ENCODE measurements at regions not wholly inside any gene's neighbourhood (a gene's known extent, or its start where the extent isn't known, plus 50 kb on each side); places are given as distances from the start of the nearest gene placed in this dataset.

DNA sequence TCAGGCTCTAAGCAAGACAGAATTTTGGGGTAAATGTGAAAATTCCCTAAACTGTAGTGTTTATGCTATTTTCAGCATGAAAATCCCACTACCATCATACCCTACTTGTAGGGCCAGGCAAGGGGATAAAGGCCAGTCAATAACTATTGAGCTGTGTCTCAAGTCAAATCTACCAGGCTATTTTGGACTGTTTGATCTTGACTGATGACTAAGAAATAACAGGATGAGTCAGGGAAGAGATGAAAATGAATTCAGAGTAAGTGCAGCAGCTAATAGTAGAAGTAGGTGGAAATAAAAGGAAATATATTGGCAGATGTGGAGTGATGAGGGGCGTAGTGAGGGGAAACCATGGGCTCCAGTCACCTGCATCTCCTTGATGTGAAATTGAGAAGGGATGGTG, 225.8 kb upstream of the PHYHIPL start:
- no peaks in the 10 kb centered on the region for H3K36me3 ChIP-seq (ENCODE audit: insufficient read depth, low read length)
- H3K9ac ChIP-seq (ENCODE audit: low read length): no peak overlapping the region
- TF ChIP-seq, protein P1, sequence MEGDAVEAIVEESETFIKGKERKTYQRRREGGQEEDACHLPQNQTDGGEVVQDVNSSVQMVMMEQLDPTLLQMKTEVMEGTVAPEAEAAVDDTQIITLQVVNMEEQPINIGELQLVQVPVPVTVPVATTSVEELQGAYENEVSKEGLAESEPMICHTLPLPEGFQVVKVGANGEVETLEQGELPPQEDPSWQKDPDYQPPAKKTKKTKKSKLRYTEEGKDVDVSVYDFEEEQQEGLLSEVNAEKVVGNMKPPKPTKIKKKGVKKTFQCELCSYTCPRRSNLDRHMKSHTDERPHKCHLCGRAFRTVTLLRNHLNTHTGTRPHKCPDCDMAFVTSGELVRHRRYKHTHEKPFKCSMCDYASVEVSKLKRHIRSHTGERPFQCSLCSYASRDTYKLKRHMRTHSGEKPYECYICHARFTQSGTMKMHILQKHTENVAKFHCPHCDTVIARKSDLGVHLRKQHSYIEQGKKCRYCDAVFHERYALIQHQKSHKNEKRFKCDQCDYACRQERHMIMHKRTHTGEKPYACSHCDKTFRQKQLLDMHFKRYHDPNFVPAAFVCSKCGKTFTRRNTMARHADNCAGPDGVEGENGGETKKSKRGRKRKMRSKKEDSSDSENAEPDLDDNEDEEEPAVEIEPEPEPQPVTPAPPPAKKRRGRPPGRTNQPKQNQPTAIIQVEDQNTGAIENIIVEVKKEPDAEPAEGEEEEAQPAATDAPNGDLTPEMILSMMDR (IDR thresholded peaks at IDR 0.05; ENCODE audit: poor library complexity, severe bottlenecking): no peak
- TF ChIP-seq MXI1 (conservative IDR thresholded peaks at IDR 0.05; ENCODE audit: poor library complexity, severe bottlenecking) (no peak), POLR2AphosphoS5 (IDR thresholded peaks at IDR 0.05) (no peak), SMC3 (conservative IDR thresholded peaks at IDR 0.05; ENCODE audit: poor library complexity) (no peak), EZH2 (IDR thresholded peaks at IDR 0.05; ENCODE audit: borderline replicate concordance, insufficient read depth, low read length, poor library complexity, severe bottlenecking) (no peak), EP300 (conservative IDR thresholded peaks at IDR 0.05; ENCODE audit: poor library complexity, severe bottlenecking) (no peak), RAD21 (conservative IDR thresholded peaks at IDR 0.05) (no peak), TAF1 (IDR thresholded peaks at IDR 0.05; ENCODE audit: low read depth) (no peak)
- TF ChIP-seq, protein P2, sequence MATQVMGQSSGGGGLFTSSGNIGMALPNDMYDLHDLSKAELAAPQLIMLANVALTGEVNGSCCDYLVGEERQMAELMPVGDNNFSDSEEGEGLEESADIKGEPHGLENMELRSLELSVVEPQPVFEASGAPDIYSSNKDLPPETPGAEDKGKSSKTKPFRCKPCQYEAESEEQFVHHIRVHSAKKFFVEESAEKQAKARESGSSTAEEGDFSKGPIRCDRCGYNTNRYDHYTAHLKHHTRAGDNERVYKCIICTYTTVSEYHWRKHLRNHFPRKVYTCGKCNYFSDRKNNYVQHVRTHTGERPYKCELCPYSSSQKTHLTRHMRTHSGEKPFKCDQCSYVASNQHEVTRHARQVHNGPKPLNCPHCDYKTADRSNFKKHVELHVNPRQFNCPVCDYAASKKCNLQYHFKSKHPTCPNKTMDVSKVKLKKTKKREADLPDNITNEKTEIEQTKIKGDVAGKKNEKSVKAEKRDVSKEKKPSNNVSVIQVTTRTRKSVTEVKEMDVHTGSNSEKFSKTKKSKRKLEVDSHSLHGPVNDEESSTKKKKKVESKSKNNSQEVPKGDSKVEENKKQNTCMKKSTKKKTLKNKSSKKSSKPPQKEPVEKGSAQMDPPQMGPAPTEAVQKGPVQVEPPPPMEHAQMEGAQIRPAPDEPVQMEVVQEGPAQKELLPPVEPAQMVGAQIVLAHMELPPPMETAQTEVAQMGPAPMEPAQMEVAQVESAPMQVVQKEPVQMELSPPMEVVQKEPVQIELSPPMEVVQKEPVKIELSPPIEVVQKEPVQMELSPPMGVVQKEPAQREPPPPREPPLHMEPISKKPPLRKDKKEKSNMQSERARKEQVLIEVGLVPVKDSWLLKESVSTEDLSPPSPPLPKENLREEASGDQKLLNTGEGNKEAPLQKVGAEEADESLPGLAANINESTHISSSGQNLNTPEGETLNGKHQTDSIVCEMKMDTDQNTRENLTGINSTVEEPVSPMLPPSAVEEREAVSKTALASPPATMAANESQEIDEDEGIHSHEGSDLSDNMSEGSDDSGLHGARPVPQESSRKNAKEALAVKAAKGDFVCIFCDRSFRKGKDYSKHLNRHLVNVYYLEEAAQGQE (IDR thresholded peaks at IDR 0.05; ENCODE audit: borderline replicate concordance): no peak
- H3K4me2 ChIP-seq (ENCODE audit: low read length): no peak overlapping the region
- no peaks in the 10 kb centered on the region for H3K79me2 ChIP-seq (replicated peaks; ENCODE audit: insufficient read depth, low read length)
- H4K20me1 ChIP-seq (ENCODE audit: insufficient read depth): no peaks in the 10 kb centered on the region
- no peaks in the 10 kb centered on the region for H3K27me3 ChIP-seq (ENCODE audit: insufficient read depth, low read depth, low read length)
- H3K9me2 ChIP-seq (ENCODE audit: insufficient read depth, low read length): no peaks in the 10 kb centered on the region
- no peaks in the 10 kb centered on the region for H3K9me3 ChIP-seq (ENCODE audit: low read length)
- no peak overlapping the region for H2AFZ ChIP-seq (ENCODE audit: low read depth, low read length)
- no peaks in the 10 kb centered on the region for H3F3A ChIP-seq (ENCODE audit: insufficient read depth, low read length, poor library complexity, severe bottlenecking)
- H3K4me3 ChIP-seq (ENCODE audit: low read length): no peak overlapping the region
- no peak overlapping the region for H3K27ac ChIP-seq (ENCODE audit: low read length)

GRCh38 chr10:58951087-58951486, 225.4 kb upstream of the PHYHIPL start:
- TF ChIP-seq EP300 (conservative IDR thresholded peaks at IDR 0.05; ENCODE audit: poor library complexity, severe bottlenecking) (no peak), RAD21 (conservative IDR thresholded peaks at IDR 0.05) (no peak), POLR2AphosphoS5 (IDR thresholded peaks at IDR 0.05) (no peak), TAF1 (IDR thresholded peaks at IDR 0.05; ENCODE audit: low read depth) (no peak), MXI1 (conservative IDR thresholded peaks at IDR 0.05; ENCODE audit: poor library complexity, severe bottlenecking) (no peak), SMC3 (conservative IDR thresholded peaks at IDR 0.05; ENCODE audit: poor library complexity) (no peak), EZH2 (IDR thresholded peaks at IDR 0.05; ENCODE audit: borderline replicate concordance, insufficient read depth, low read length, poor library complexity, severe bottlenecking) (no peak)
- TF ChIP-seq, protein P1 (IDR thresholded peaks at IDR 0.05; ENCODE audit: poor library complexity, severe bottlenecking): no peak
- TF ChIP-seq, protein P2 (IDR thresholded peaks at IDR 0.05; ENCODE audit: borderline replicate concordance): no peak
- no peak overlapping the region for H3K9ac ChIP-seq (ENCODE audit: low read length)
- H3K27me3 ChIP-seq (ENCODE audit: insufficient read depth, low read depth, low read length): no peaks in the 10 kb centered on the region
- no peaks in the 10 kb centered on the region for H4K20me1 ChIP-seq (ENCODE audit: insufficient read depth)
- H3K4me2 ChIP-seq (ENCODE audit: low read length): no peak overlapping the region
- H3K36me3 ChIP-seq (ENCODE audit: insufficient read depth, low read length): no peaks in the 10 kb centered on the region
- H3K4me3 ChIP-seq (ENCODE audit: low read length): no peak overlapping the region
- H3K79me2 ChIP-seq (replicated peaks; ENCODE audit: insufficient read depth, low read length): no peaks in the 10 kb centered on the region
- H3K9me2 ChIP-seq (ENCODE audit: insufficient read depth, low read length): no peaks in the 10 kb centered on the region
- H3K9me3 ChIP-seq (ENCODE audit: low read length): no peaks in the 10 kb centered on the region
- no peak overlapping the region for H2AFZ ChIP-seq (ENCODE audit: low read depth, low read length)
- H3F3A ChIP-seq (ENCODE audit: insufficient read depth, low read length, poor library complexity, severe bottlenecking): no peaks in the 10 kb centered on the region
- no peak overlapping the region for H3K27ac ChIP-seq (ENCODE audit: low read length)
